Stimulated activated memory B cell treated with anti-CD40 and anti-IgM and Interleukin-4, amounts not matched to agents 10 μg/mL and 1 μg/mL and 100 μg/mL, for 72 hours (primary cell): ENCODE measurements at regions not wholly inside any gene's neighbourhood (a gene's known extent, or its start where the extent isn't known, plus 50 kb on each side); places are given as distances from the start of the nearest gene placed in this dataset.

Source experiments
- ATAC-seq: fragments of 150-1000 bp; cut with Tn5 transposase; 2 replicates; pipeline ENCODE4 v1.10.0; 2021
- H3K27ac Mint-ChIP-seq: one replicate; pipeline ENCODE4 v1.8.0; 2022; ENCODE audit warnings: mild to moderate bottlenecking, mixed read lengths
- H3K27me3 Mint-ChIP-seq: one replicate; pipeline ENCODE4 v1.8.0; 2022; ENCODE audit warnings: mixed read lengths
- H3K36me3 Mint-ChIP-seq: one replicate; pipeline ENCODE4 v1.8.0; 2022; ENCODE audit warnings: mixed read lengths
- H3K4me1 Mint-ChIP-seq: one replicate; pipeline ENCODE4 v1.8.0; 2022; ENCODE audit warnings: mixed read lengths
- H3K4me3 Mint-ChIP-seq: one replicate; pipeline ENCODE4 v1.8.0; 2022; ENCODE audit warnings: mild to moderate bottlenecking, moderate library complexity, mixed read lengths
- H3K9me3 Mint-ChIP-seq: one replicate; pipeline ENCODE4 v1.8.0; 2022; ENCODE audit warnings: mixed read lengths

- no peak overlapping the region for H3K27ac Mint-ChIP-seq
- no peaks in the 10 kb centered on the region for H3K36me3 Mint-ChIP-seq
- H3K9me3 Mint-ChIP-seq, result peaks cover 11% of the 10 kb centered on the region
- no peak for ATAC-seq
- no peak overlapping the region for H3K4me3 Mint-ChIP-seq
- H3K4me1 Mint-ChIP-seq, result no peaks in the 10 kb centered on the region
- peaks cover 46% of the 10 kb centered on the region for H3K27me3 Mint-ChIP-seq
Measured at GRCh38 chr12:113766131-113766878, 199.8 kb downstream of the RBM19 start.

DNA sequence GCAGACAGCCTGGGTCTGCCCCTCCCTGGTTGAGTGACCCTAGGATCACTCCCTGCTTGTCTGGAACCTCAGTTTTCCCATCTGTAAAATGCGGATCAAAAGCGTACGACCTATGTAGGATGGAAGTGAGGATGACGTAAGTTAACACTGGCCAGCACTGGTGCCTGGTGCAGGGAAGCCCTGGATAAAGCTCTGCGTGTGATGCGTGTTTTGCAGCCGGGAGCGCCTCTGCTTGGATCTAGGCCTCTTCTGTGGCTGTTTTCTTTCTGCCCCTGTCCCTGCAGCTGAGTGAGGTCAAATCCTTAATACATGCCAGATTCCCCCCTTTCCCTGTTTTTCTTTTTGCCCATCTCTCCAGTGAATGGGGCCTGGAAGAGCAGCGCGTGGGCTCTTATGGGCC, 201.5 kb downstream of the RBM19 start:
- no peak for ATAC-seq
- H3K4me1 Mint-ChIP-seq, result no peaks in the 10 kb centered on the region
- H3K27ac Mint-ChIP-seq, result no peak overlapping the region
- H3K4me3 Mint-ChIP-seq, result no peak overlapping the region
- H3K27me3 Mint-ChIP-seq, result peaks cover 46% of the 10 kb centered on the region
- peaks cover 12% of the 10 kb centered on the region for H3K9me3 Mint-ChIP-seq
- no peaks in the 10 kb centered on the region for H3K36me3 Mint-ChIP-seq

DNA sequence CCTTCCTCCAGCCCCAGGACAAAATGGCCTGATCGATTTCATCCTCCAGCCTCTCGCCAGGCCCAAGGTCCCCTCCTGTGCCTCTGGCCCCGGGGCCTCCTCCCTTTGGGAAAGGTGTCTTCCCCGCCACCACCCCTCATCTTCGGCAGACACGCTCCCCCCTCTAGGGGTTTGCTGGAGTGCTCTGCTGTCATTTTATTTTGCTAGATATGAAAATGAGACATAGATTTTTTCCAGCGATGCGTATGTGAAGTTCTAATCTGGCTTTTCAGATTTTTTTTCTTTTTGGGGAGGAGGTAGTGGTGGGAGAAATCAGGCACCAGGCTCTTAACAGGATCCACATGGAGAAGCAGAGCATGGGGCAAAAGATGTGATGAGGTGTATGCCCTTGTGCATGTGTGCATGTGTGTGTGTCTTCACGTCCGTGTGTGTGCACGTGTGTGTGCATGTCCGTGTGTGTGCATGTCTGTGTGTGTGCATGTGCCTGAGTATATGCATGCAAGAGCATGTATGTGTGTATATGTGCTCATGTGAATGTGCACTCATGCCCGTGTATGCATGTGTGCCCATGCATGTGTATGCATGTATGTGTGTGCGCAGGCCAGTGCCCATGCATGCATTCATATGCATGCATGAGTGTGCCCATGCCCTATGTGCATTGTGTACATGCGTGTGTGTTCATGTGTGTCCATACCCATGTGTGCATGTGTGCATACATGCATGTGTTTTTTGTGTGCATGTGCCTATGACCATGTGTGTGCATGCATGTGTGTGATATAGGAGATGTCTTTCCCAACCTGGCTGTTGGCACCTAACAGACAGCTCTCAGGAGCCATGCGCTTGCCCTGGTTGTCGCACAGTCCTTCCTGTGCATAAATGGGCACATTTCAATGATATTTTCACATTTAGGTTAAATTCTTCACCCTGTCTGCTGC, 203.0 kb downstream of the RBM19 start:
- peaks cover 16% of the 10 kb centered on the region for H3K9me3 Mint-ChIP-seq
- H3K4me3 Mint-ChIP-seq, result no peak overlapping the region
- no peak overlapping the region for H3K27ac Mint-ChIP-seq
- H3K4me1 Mint-ChIP-seq, result no peaks in the 10 kb centered on the region
- peaks cover 45% of the 10 kb centered on the region for H3K27me3 Mint-ChIP-seq
- no peak for ATAC-seq
- H3K36me3 Mint-ChIP-seq, result no peaks in the 10 kb centered on the region

- peaks cover 16% of the 10 kb centered on the region for H3K9me3 Mint-ChIP-seq
- H3K27me3 Mint-ChIP-seq, result peaks cover 37% of the 10 kb centered on the region
- H3K4me1 Mint-ChIP-seq, result no peaks in the 10 kb centered on the region
- no peak for ATAC-seq
- no peak overlapping the region for H3K4me3 Mint-ChIP-seq
- no peaks in the 10 kb centered on the region for H3K36me3 Mint-ChIP-seq
- no peak overlapping the region for H3K27ac Mint-ChIP-seq
Measured at GRCh38 chr12:113762155-113762881, 203.8 kb downstream of the RBM19 start.

DNA sequence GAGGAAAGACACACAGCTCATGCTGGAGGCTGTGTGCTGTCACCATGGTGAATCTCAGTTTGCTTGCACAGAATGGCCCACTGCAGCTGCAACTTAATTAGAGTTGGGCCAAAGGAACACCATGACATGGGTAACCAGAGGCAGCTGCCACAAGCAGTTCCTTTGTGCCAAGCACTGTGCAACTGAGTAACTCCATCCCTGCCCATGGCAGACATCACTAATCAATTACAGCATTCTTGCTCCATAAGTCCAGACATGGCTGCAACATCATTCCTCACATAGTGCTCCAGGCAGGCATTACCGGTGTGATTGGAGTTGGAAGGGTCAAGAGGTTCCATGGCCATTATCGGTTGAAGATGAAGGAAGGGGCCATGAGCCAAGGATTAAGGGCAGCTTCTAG, 207.0 kb downstream of the RBM19 start:
- no peak overlapping the region for H3K27ac Mint-ChIP-seq
- no peak for ATAC-seq
- H3K4me1 Mint-ChIP-seq, result no peaks in the 10 kb centered on the region
- H3K36me3 Mint-ChIP-seq, result no peaks in the 10 kb centered on the region
- H3K27me3 Mint-ChIP-seq, result peaks cover 27% of the 10 kb centered on the region
- no peak overlapping the region for H3K4me3 Mint-ChIP-seq
- H3K9me3 Mint-ChIP-seq, result peaks cover 8% of the 10 kb centered on the region

GRCh38 chr12:113758165-113758924, 207.8 kb downstream of the RBM19 start:
- no peak overlapping the region for H3K27ac Mint-ChIP-seq
- H3K27me3 Mint-ChIP-seq, result peaks cover 34% of the 10 kb centered on the region
- no peak for ATAC-seq
- no peaks in the 10 kb centered on the region for H3K4me1 Mint-ChIP-seq
- H3K9me3 Mint-ChIP-seq, result peaks cover 8% of the 10 kb centered on the region
- H3K4me3 Mint-ChIP-seq, result no peak overlapping the region
- H3K36me3 Mint-ChIP-seq, result no peaks in the 10 kb centered on the region

GRCh38 chr12:113757221-113758002, 208.7 kb downstream of the RBM19 start:
- no peak for ATAC-seq
- Mint-ChIP-seq H3K27me3 (peaks cover 31% of the 10 kb centered on the region), H3K9me3 (peaks cover 8% of the 10 kb centered on the region), H3K36me3 (no peaks in the 10 kb centered on the region), H3K27ac (no peak overlapping the region), H3K4me3 (no peak overlapping the region), H3K4me1 (no peaks in the 10 kb centered on the region)

GRCh38 chr12:113756609-113757008, 209.5 kb downstream of the RBM19 start:
- no peaks in the 10 kb centered on the region for H3K4me1 Mint-ChIP-seq
- no peaks in the 10 kb centered on the region for H3K36me3 Mint-ChIP-seq
- peaks cover 23% of the 10 kb centered on the region for H3K27me3 Mint-ChIP-seq
- no peak for ATAC-seq
- H3K9me3 Mint-ChIP-seq, result peaks cover 5% of the 10 kb centered on the region
- no peak overlapping the region for H3K4me3 Mint-ChIP-seq
- H3K27ac Mint-ChIP-seq, result no peak overlapping the region

DNA sequence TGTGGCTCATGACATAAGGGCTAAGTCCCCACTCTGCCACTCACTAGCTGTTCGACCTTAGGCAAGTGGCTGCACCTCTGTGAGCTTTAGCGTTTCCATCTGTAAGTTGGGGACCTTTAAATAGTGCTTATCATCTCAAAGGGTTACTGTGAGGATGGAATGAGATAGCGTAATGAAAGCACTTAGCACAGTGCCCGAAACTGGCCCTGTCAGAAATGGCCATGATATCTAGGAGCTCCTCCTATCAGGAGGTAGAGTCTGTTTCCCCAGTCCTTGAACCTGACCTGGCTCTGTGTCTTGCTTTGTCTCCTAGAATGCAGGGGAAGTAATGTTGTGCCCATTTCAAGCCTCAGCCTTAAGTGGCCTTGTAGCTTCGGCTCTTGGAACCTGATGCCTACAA, 211.0 kb downstream of the RBM19 start:
- peaks cover 22% of the 10 kb centered on the region for H3K27me3 Mint-ChIP-seq
- no peak overlapping the region for H3K4me3 Mint-ChIP-seq
- no peak overlapping the region for H3K27ac Mint-ChIP-seq
- H3K9me3 Mint-ChIP-seq, result peaks cover 5% of the 10 kb centered on the region
- no peaks in the 10 kb centered on the region for H3K4me1 Mint-ChIP-seq
- ATAC-seq, result no peak
- no peaks in the 10 kb centered on the region for H3K36me3 Mint-ChIP-seq

DNA sequence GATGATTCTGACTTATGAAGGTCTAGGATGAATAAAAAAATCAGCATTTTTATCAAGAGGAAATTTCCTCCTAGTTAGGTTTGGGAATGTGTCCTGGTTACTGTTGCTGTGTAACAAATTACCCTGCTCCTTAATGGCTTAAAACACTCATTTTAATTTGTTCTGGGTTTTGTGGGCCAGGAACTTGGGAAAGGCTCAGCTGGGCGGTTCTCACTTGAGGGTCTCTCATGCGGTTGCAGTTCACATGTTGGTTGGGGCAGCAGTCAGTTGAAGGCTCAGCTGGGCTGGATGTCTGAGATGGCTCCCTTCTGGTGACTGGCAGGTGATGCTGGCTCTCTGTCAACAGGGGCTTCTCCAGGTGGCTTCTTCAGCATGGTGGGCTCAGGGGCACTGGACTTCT, 214.6 kb downstream of the RBM19 start:
- Mint-ChIP-seq H3K36me3 (no peaks in the 10 kb centered on the region), H3K27me3 (peaks cover 45% of the 10 kb centered on the region)
- no peak for ATAC-seq

GRCh38 chr12:113749433-113749815, 216.7 kb downstream of the RBM19 start:
- H3K36me3 Mint-ChIP-seq, result no peaks in the 10 kb centered on the region
- no peak for ATAC-seq
- no peaks in the 10 kb centered on the region for H3K4me1 Mint-ChIP-seq
- H3K4me3 Mint-ChIP-seq, result no peak overlapping the region
- H3K9me3 Mint-ChIP-seq, result peaks cover 3% of the 10 kb centered on the region
- H3K27ac Mint-ChIP-seq, result no peak overlapping the region
- H3K27me3 Mint-ChIP-seq, result peaks cover 41% of the 10 kb centered on the region

More for the DNA sequence above, 214.6 kb downstream of the RBM19 start:
- Mint-ChIP-seq H3K4me1 (no peaks in the 10 kb centered on the region), H3K27ac (no peak overlapping the region), H3K9me3 (peaks cover 3% of the 10 kb centered on the region), H3K4me3 (no peak overlapping the region)

DNA sequence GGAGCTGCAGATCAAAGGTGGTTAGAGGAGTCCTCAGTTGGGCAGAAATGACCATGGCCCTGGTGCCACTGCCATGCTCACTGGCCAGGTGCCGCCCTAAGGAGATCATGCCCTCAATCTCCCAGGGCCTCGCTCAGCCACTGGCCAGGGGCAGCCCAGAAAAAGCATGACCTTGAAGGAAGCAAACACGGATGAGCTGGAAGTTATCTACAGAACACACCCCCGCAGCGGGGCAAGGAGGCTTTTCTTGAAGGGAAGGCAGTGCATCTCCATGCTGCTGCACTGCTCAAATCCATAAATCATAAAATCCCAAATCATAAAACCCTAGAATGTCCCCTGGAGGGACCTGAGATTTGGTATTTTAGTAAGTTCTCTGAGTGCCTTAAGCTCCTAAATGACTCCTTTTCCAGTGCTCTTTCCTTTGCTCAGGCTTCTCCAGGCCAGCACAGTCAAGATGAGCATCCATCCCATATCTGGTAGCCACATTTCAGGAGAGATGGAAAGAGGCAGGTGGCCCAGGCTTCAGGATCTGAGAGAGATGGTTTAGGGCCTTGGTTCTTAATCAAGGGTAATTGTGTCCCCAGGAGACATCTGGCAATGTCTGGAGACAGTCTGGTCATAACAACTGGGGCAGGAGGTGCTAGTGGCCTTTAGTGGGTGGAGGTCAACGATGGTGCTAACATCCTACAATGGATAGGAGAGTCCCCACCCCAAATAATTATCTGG, 217.3 kb downstream of the RBM19 start:
- H3K36me3 Mint-ChIP-seq, result no peaks in the 10 kb centered on the region
- peaks cover 35% of the 10 kb centered on the region for H3K27me3 Mint-ChIP-seq
- no peak overlapping the region for H3K27ac Mint-ChIP-seq
- H3K4me3 Mint-ChIP-seq, result no peak overlapping the region
- no peaks in the 10 kb centered on the region for H3K4me1 Mint-ChIP-seq
- H3K9me3 Mint-ChIP-seq, result peaks cover 3% of the 10 kb centered on the region
- ATAC-seq, result no peak

- H3K27ac Mint-ChIP-seq, result no peak overlapping the region
- H3K27me3 Mint-ChIP-seq, result peaks cover 31% of the 10 kb centered on the region
- H3K4me1 Mint-ChIP-seq, result no peaks in the 10 kb centered on the region
- ATAC-seq, result no peak
- peaks cover 3% of the 10 kb centered on the region for H3K9me3 Mint-ChIP-seq
- H3K36me3 Mint-ChIP-seq, result no peaks in the 10 kb centered on the region
- no peak overlapping the region for H3K4me3 Mint-ChIP-seq
Measured at GRCh38 chr12:113747017-113747416, 219.1 kb downstream of the RBM19 start.
